Immature natural killer cell (primary cell): ENCODE measurements at regions not wholly inside any gene's neighbourhood (a gene's known extent, or its start where the extent isn't known, plus 50 kb on each side); places are given as distances from the start of the nearest gene placed in this dataset.

ENCODE experiments used
- DNase-seq, 3 donors: peaks; one replicate each; pipeline ENCODE4 v3.0.0; 2022; ENCODE audit warnings: mixed read lengths in 1 of 3
- H3K27ac Mint-ChIP-seq, 6 donors: one replicate each; pipeline ENCODE4 v1.8.0; 2020; ENCODE audit warnings: mixed read lengths in 6 of 6, mild to moderate bottlenecking in 5 of 6, inconsistent platforms in 4 of 6, moderate library complexity in 3 of 6
- H3K27me3 Mint-ChIP-seq, 3 donors: one replicate each; pipeline ENCODE4 v1.8.0; 2020 to 2021; ENCODE audit warnings: low read depth in 3 of 3, mild to moderate bottlenecking in 3 of 3, mixed read lengths in 3 of 3, moderate library complexity in 3 of 3, inconsistent platforms in 1 of 3
- H3K36me3 Mint-ChIP-seq, 3 donors: one replicate each; pipeline ENCODE4 v1.8.0; 2020; ENCODE audit warnings: mixed read lengths in 3 of 3, inconsistent platforms in 2 of 3, mild to moderate bottlenecking in 2 of 3
- H3K4me1 Mint-ChIP-seq, 2 donors: one replicate each; pipeline ENCODE4 v1.8.0; 2020; ENCODE audit warnings: inconsistent platforms in 2 of 2, mild to moderate bottlenecking in 2 of 2, mixed read lengths in 2 of 2, moderate library complexity in 1 of 2
- H3K4me3 Mint-ChIP-seq, 5 donors: one replicate each; pipeline ENCODE4 v1.8.0; 2020; ENCODE audit warnings: mild to moderate bottlenecking in 5 of 5, mixed read lengths in 5 of 5, inconsistent platforms in 3 of 5, moderate library complexity in 3 of 5
- H3K9me3 Mint-ChIP-seq, 6 donors: one replicate each; pipeline ENCODE4 v1.8.0; 2020; ENCODE audit warnings: mild to moderate bottlenecking in 6 of 6, mixed read lengths in 6 of 6, inconsistent platforms in 4 of 6, moderate library complexity in 3 of 6

DNA sequence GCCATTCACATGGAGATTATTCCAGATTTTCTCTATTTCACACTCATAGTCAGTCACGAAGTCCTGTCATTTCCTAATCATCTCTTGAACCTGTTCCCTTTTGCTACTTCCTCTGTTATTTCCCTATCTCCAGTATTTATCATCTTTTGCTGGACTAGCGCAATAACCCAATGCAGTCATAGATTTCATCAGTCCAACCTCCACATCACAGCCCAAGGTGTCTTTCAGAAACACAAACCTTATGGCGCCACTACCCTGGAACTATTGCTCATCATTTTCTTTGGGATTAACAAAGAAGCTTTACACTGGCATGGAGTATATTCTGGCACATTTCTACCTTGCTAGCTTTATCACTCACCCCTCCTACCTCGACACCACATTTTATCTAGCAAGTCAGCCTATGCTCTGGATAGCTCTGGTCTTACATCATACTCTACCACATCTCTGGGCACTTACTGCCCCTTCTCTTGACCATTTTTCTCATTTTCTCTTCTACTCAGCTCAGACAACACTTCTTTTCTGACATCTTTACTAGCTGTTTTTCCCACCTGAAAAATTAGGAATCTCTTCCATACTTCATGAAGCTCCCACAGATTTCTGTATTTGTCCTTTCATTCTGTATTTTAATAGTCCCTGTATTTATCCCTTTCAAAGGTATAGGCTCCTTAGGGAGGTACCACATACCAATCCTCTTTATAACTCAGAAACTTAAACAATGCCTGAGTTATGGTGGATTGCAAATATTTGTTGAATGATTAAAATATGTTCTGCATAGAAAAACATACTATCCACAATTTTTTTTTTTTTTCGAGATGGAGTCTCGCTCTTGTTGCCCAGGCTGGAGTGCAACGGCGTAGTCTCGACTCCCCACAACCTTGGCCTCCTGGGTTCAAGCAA is 534.7 kb downstream of the KLF12 start:
- H3K36me3 Mint-ChIP-seq: peaks cover 0 to 3% (median 0%) of the 10 kb centered on the region in 3 donors
- no peak overlapping the region for H3K27ac Mint-ChIP-seq
- peaks cover 0 to 2% (median 0%) of the 10 kb centered on the region in 6 donors for H3K9me3 Mint-ChIP-seq
- no peaks in the 10 kb centered on the region for H3K4me1 Mint-ChIP-seq
- H3K4me3 Mint-ChIP-seq: no peak overlapping the region
- peaks cover 0 to 4% (median 1%) of the 10 kb centered on the region in 3 donors for H3K27me3 Mint-ChIP-seq
- DNase-seq: no peak

DNA sequence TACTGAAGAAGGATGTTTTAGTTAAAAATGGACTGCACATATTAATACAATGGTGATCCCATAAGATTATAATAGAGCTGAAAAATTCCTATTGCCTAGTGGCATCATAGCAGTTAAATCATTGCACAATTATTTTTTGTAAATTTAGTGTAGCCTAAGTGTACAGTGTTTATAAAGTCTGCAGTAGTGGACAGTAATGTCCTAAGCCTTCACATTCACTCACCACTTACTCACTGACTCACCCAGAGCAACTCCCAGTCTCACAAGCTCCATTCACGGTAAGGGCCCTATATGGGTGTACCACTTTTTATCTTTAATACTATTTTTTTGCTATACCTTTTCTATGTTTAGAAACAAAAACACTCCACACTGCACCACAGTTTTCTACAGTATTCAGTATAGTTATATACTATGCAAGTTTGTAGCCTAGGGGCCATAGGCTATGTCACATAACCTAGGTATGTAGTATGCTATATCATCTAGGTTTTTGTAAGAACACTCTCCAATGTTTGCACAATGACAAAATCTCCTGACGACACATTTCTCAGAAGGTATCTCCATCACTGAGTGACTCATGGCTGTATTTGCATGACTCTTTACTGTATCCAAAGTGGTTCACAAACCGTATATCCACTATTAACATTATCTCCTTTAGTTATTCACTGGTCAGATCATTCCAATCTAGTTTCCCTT is 536.0 kb downstream of the KLF12 start:
- Mint-ChIP-seq H3K9me3 (peaks cover 0 to 1% (median 0%) of the 10 kb centered on the region in 6 donors), H3K27ac (no peak overlapping the region), H3K4me1 (no peaks in the 10 kb centered on the region), H3K36me3 (no peaks in the 10 kb centered on the region), H3K4me3 (no peak overlapping the region), H3K27me3 (peaks cover 0 to 2% (median 1%) of the 10 kb centered on the region in 3 donors)
- DNase-seq: no peak

- Mint-ChIP-seq H3K36me3 (no peaks in the 10 kb centered on the region), H3K9me3 (peaks cover 0 to 1% (median 0%) of the 10 kb centered on the region in 6 donors), H3K4me1 (no peaks in the 10 kb centered on the region), H3K27me3 (peaks cover 0 to 2% (median 1%) of the 10 kb centered on the region in 3 donors), H3K4me3 (no peak overlapping the region), H3K27ac (no peak overlapping the region)
- no peak for DNase-seq
Observed at GRCh38 chr13:73596382-73596781, 537.6 kb downstream of the KLF5 start.

GRCh38 chr13:73593199-73593765 is 534.5 kb downstream of the KLF5 start:
- Mint-ChIP-seq H3K27me3 (peaks cover 0 to 2% (median 1%) of the 10 kb centered on the region in 3 donors), H3K27ac (no peak overlapping the region), H3K9me3 (no peaks in the 10 kb centered on the region)

DNA sequence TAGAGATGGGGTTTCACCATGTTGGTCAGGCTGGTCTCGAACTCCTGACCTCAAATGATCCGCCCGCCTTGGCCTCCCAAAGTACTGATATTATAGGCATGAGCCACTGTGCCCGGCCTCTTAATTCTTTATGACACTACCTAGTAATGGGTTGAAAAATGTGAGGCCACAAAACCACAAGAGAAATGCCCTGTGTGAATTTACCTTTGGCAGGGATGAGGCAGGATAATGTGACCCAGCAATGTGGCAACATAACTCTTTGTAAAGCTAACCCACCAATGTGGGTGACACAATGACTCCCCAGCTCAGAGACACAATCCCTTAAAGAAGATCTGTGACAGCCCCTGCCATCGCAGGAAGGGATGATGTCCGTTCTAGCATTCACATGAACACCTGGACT is 533.1 kb downstream of the KLF5 start:
- no peak for DNase-seq
- H3K36me3 Mint-ChIP-seq: no peaks in the 10 kb centered on the region
- H3K9me3 Mint-ChIP-seq: no peaks in the 10 kb centered on the region
- H3K27ac Mint-ChIP-seq: no peak overlapping the region
- H3K27me3 Mint-ChIP-seq: peaks cover 0 to 3% (median 2%) of the 10 kb centered on the region in 3 donors
- no peaks in the 10 kb centered on the region for H3K4me1 Mint-ChIP-seq
- no peak overlapping the region for H3K4me3 Mint-ChIP-seq

More at GRCh38 chr13:73593199-73593765, 534.5 kb downstream of the KLF5 start:
- DNase-seq: no peak
- H3K36me3 Mint-ChIP-seq: no peaks in the 10 kb centered on the region
- H3K4me1 Mint-ChIP-seq: no peaks in the 10 kb centered on the region
- H3K4me3 Mint-ChIP-seq: no peak overlapping the region

DNA sequence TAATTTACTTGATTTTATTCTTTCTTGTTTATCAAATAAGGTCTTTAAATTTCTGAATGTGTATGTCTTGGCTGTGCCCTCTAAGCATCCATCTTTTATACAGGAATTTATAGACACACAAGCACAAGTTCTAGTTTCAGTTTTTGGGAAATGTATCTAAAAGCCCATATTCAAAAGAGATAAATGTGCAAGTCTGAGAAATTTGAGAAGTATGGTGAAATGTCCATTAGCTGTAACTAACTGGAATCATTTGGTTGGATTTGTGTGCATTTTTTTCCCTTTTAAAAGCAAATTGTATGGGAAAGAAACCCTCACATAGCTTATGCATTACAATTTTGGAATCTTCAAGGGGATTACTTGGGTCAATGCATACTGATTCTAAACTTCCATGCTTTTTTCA is 532.0 kb downstream of the KLF5 start:
- Mint-ChIP-seq H3K27ac (no peak overlapping the region), H3K4me3 (no peak overlapping the region), H3K9me3 (no peaks in the 10 kb centered on the region), H3K27me3 (peaks cover 0 to 3% (median 2%) of the 10 kb centered on the region in 3 donors), H3K36me3 (no peaks in the 10 kb centered on the region), H3K4me1 (no peaks in the 10 kb centered on the region)
- no peak for DNase-seq

DNA sequence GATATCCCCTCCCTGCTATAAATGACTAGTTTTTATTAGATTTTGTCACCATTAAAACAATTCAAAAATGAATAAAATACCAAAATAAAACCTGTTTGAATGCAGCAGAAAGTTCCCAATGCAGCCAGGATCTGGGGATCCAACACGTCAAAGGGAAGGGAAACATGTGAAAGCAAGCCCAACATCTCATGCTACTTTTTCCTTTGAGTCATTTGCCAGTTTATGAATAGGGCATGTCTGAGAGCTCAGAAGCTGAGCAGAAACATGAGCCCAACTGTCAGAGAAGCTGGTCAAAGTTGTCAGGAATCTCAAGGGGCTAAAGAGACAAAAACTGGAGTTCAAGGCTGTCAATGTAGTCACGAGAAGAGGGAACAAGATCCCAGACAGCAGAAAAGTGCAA is 526.4 kb downstream of the KLF5 start:
- H3K4me1 Mint-ChIP-seq: no peaks in the 10 kb centered on the region
- no peak overlapping the region for H3K4me3 Mint-ChIP-seq
- H3K27me3 Mint-ChIP-seq: peaks cover 0 to 3% (median 0%) of the 10 kb centered on the region in 3 donors
- DNase-seq: no peak
- H3K9me3 Mint-ChIP-seq: peaks cover 0 to 4% (median 0%) of the 10 kb centered on the region in 6 donors
- H3K36me3 Mint-ChIP-seq: no peaks in the 10 kb centered on the region
- H3K27ac Mint-ChIP-seq: no peak overlapping the region

- H3K4me3 Mint-ChIP-seq: no peak overlapping the region
- H3K27me3 Mint-ChIP-seq: peaks cover 0 to 3% (median 0%) of the 10 kb centered on the region in 3 donors
- H3K36me3 Mint-ChIP-seq: no peaks in the 10 kb centered on the region
- DNase-seq: no peak
- no peak overlapping the region for H3K27ac Mint-ChIP-seq
- no peaks in the 10 kb centered on the region for H3K4me1 Mint-ChIP-seq
- H3K9me3 Mint-ChIP-seq: peaks cover 0 to 4% (median 0%) of the 10 kb centered on the region in 6 donors
Observed at GRCh38 chr13:73583331-73583730, 524.5 kb downstream of the KLF5 start.

GRCh38 chr13:73580513-73581267 is 521.9 kb downstream of the KLF5 start:
- Mint-ChIP-seq H3K27ac (no peak overlapping the region), H3K36me3 (no peaks in the 10 kb centered on the region), H3K4me1 (no peaks in the 10 kb centered on the region), H3K9me3 (peaks cover 0 to 4% (median 0%) of the 10 kb centered on the region in 6 donors), H3K4me3 (no peak overlapping the region), H3K27me3 (peaks cover 0 to 1% (median 0%) of the 10 kb centered on the region in 3 donors)
- DNase-seq: no peak

DNA sequence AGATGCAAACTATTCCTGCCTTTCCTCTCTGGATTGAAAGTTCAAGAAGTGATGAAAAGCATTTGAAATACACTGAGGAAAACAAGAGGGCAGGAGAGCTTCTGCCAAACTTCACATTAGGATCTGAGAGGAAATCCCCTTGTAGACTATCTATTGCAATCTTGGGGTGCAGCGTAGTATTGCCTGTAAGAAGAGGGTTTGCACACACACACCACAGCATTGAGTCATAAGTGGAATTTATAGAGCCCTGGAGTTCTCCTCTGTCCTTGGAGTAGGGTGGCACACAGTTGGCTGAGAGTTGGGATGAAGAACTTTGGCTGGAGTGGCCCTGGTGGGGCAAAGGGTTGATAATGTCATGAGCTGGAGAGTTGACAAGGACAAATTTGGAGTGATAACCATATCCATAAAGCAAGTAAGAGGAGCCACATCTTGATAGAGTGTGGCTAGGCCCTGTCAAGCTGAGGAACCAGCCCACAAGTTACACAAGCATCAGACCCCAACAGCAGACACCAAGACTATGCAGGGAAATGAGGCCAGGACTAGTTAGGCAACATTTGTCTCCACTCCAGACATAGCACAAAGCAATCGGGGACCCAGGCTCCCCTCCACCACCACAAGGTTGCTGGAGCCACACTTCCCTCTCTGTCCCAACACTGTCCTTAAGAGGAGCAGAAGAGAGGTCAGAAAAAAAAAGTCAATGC is 520.9 kb downstream of the KLF5 start:
- H3K36me3 Mint-ChIP-seq: no peaks in the 10 kb centered on the region
- no peak overlapping the region for H3K4me3 Mint-ChIP-seq
- no peaks in the 10 kb centered on the region for H3K4me1 Mint-ChIP-seq
- H3K9me3 Mint-ChIP-seq: peaks cover 0 to 2% (median 0%) of the 10 kb centered on the region in 6 donors
- peaks cover 0 to 1% (median 0%) of the 10 kb centered on the region in 3 donors for H3K27me3 Mint-ChIP-seq
- H3K27ac Mint-ChIP-seq: no peak overlapping the region
- DNase-seq: no peak

GRCh38 chr13:73578251-73578875 is 519.6 kb downstream of the KLF5 start:
- Mint-ChIP-seq H3K27me3 (no peaks in the 10 kb centered on the region), H3K36me3 (no peaks in the 10 kb centered on the region), H3K4me3 (no peak overlapping the region), H3K4me1 (no peaks in the 10 kb centered on the region), H3K27ac (no peak overlapping the region), H3K9me3 (no peaks in the 10 kb centered on the region)
- DNase-seq: no peak

- Mint-ChIP-seq H3K4me3 (no peak overlapping the region), H3K27ac (no peak overlapping the region), H3K4me1 (no peaks in the 10 kb centered on the region), H3K27me3 (no peaks in the 10 kb centered on the region), H3K9me3 (no peaks in the 10 kb centered on the region), H3K36me3 (no peaks in the 10 kb centered on the region)
- no peak for DNase-seq
Observed at GRCh38 chr13:73576291-73576690, 517.5 kb downstream of the KLF5 start.

GRCh38 chr13:73572824-73573223 is 514.0 kb downstream of the KLF5 start:
- Mint-ChIP-seq H3K27ac (no peak overlapping the region), H3K27me3 (peaks cover 0 to 6% (median 4%) of the 10 kb centered on the region in 3 donors), H3K4me1 (no peaks in the 10 kb centered on the region), H3K4me3 (no peak overlapping the region), H3K36me3 (no peaks in the 10 kb centered on the region), H3K9me3 (peaks cover 0 to 1% (median 0%) of the 10 kb centered on the region in 6 donors)
- no peak for DNase-seq
